Panc1 (cell line): ENCODE measurements at regions not wholly inside any gene's neighbourhood (a gene's known extent, or its start where the extent isn't known, plus 50 kb on each side); places are given as distances from the start of the nearest gene placed in this dataset.

ENCODE experiments used
- CTCF ChIP-seq: fragments of 450-650 bp; IDR thresholded peaks from 2 replicates; pipeline ENCODE4 v1.5.1; 2017; ENCODE audit warnings: mild to moderate bottlenecking
- POLR2AphosphoS5 ChIP-seq: IDR thresholded peaks from 2 replicates; pipeline ENCODE4 v1.6.1; 2012; ENCODE audit warnings: mild to moderate bottlenecking, low read depth, low read length, moderate library complexity

GRCh38 chr2:45085487-45085886 is 76.2 kb upstream of the SIX2 start:
- TF ChIP-seq CTCF (no peak), POLR2AphosphoS5 (no peak)
